Caco-2 (cell line): ENCODE measurements at regions not wholly inside any gene's neighbourhood (a gene's known extent, or its start where the extent isn't known, plus 50 kb on each side); places are given as distances from the start of the nearest gene placed in this dataset.

Source experiments
- BruUV-seq: library from RNA; stranded (reverse); fragments of 400-500 nt; replicated peaks from 2 replicates; lab custom pipeline; 2021; lab: Mats Ljungman, UMichigan
- CTCF ChIA-PET: fragments of 300-600 bp; sonication (Branson Sonifier 250); formaldehyde crosslinking; loops from one replicate; lab custom pipeline; 2022; ENCODE audit warnings: antibody characterized with exemption; lab: Charles Lee
- POLR2A ChIA-PET: fragments of 300-600 bp; sonication (Branson Sonifier 250); formaldehyde crosslinking; loops from one replicate; lab custom pipeline; 2022; ENCODE audit warnings: antibody characterized with exemption; lab: Charles Lee
- DNase-seq, 2 experiments: peaks; one replicate each; pipeline versions ENCODE4 v3.0.0 to v3.0.0-alpha.2; 2020 to 2022
- H3K27me3 ChIP-seq: replicated peaks from 2 replicates; pipeline ENCODE4 v1.6.0; 2011; ENCODE audit warnings: low read length; ENCODE audit not compliant: control insufficient read depth, insufficient read depth
- H3K36me3 ChIP-seq: 2 replicates; pipeline ENCODE4 v1.5.1; 2011; ENCODE audit warnings: low read length; ENCODE audit not compliant: control insufficient read depth, insufficient read depth
- H3K4me1 ChIP-seq: fragments of 250-450 bp; sonication (Bioruptor Pico); 2 replicates; pipeline ENCODE4 v1.5.1; 2020; ENCODE audit warnings: mild to moderate bottlenecking
- H3K4me3 ChIP-seq: 2 replicates; pipeline ENCODE4 v1.5.1; 2011; ENCODE audit warnings: low read depth, mild to moderate bottlenecking, control low read depth, low read length
- H3K9me3 ChIP-seq: fragments of 250-450 bp; sonication (Bioruptor Pico); 2 replicates; pipeline ENCODE4 v1.5.1; 2020; ENCODE audit warnings: mild to moderate bottlenecking, moderate library complexity
- H3K27ac Mint-ChIP-seq: one replicate; pipeline ENCODE4 v1.8.0; 2022; ENCODE audit warnings: mixed read lengths; ENCODE audit not compliant: unreplicated experiment
- H3K27me3 Mint-ChIP-seq: one replicate; pipeline ENCODE4 v1.8.0; 2022; ENCODE audit warnings: mixed read lengths; ENCODE audit not compliant: insufficient read depth, unreplicated experiment
- H3K36me3 Mint-ChIP-seq: one replicate; pipeline ENCODE4 v1.8.0; 2022; ENCODE audit warnings: mild to moderate bottlenecking, mixed read lengths; ENCODE audit not compliant: insufficient read depth, unreplicated experiment
- H3K4me1 Mint-ChIP-seq: one replicate; pipeline ENCODE4 v1.8.0; 2022; ENCODE audit warnings: low read depth, mixed read lengths; ENCODE audit not compliant: unreplicated experiment
- H3K4me3 Mint-ChIP-seq: one replicate; pipeline ENCODE4 v1.8.0; 2022; ENCODE audit warnings: mild to moderate bottlenecking, moderate library complexity, mixed read lengths; ENCODE audit not compliant: unreplicated experiment
- H3K9me3 Mint-ChIP-seq: one replicate; pipeline ENCODE4 v1.8.0; 2022; ENCODE audit warnings: mixed read lengths; ENCODE audit not compliant: unreplicated experiment
- CTCF ChIP-seq, 2 experiments: fragments of 200-600 bp in 1 of 2; IDR thresholded peaks; 1 replicate in 1 of 2; 2 replicates in 1 of 2; pipeline versions ENCODE4 v1.5.1 to v1.8.0; 2011 to 2022; ENCODE audit warnings: antibody characterized with exemption in 1 of 2, control low read depth in 1 of 2, inconsistent platforms in 1 of 2, low read depth in 1 of 2, low read length in 1 of 2, mild to moderate bottlenecking in 1 of 2, moderate library complexity in 1 of 2; ENCODE audit not compliant: insufficient read depth in 1 of 2, severe bottlenecking in 1 of 2, unreplicated experiment in 1 of 2
- intact Hi-C: fragments of 100-400 bp; cut with micrococcal nuclease; formaldehyde crosslinking; loops from one replicate; pipeline ENCODE4 v1.10.0; 2022; ENCODE audit not compliant: unreplicated experiment

GRCh38 chr2:768451-768850, 91.2 kb upstream of the TMEM18 start:
- Histone ChIP-seq H3K36me3 (no peaks in the 10 kb centered on the region), H3K4me3 (no peak overlapping the region), H3K27me3 (no peaks in the 10 kb centered on the region), H3K4me1 (no peaks in the 10 kb centered on the region), H3K9me3 (no peaks in the 10 kb centered on the region)
- intact Hi-C loops = no loop called here
- H3K9me3 Mint-ChIP-seq = no peaks in the 10 kb centered on the region
- no TSS peak for BruUV-seq
- H3K36me3 Mint-ChIP-seq = no peaks in the 10 kb centered on the region
- H3K27me3 Mint-ChIP-seq = peaks cover 4% of the 10 kb centered on the region
- H3K4me1 Mint-ChIP-seq = no peaks in the 10 kb centered on the region
- ChIA-PET CTCF (no interaction called here), POLR2A (no interaction called here)
- TF ChIP-seq CTCF (IDR thresholded peaks at IDR 0.05; ENCODE audit: insufficient read depth in 1 of 2, low read depth in 1 of 2, low read length in 1 of 2, severe bottlenecking in 1 of 2, unreplicated experiment in 1 of 2) = no peak
- H3K4me3 Mint-ChIP-seq = no peak overlapping the region
- H3K27ac Mint-ChIP-seq = no peak overlapping the region
- no peak for DNase-seq

GRCh38 chr2:767944-768343, 90.7 kb upstream of the TMEM18 start:
- BruUV-seq = no TSS peak
- H3K27me3 Mint-ChIP-seq = peaks cover 8% of the 10 kb centered on the region
- no peak for DNase-seq
- Histone ChIP-seq H3K36me3 (no peaks in the 10 kb centered on the region), H3K9me3 (no peaks in the 10 kb centered on the region), H3K27me3 (no peaks in the 10 kb centered on the region), H3K4me3 (no peak overlapping the region), H3K4me1 (no peaks in the 10 kb centered on the region)
- no peak overlapping the region for H3K4me3 Mint-ChIP-seq
- H3K4me1 Mint-ChIP-seq = no peaks in the 10 kb centered on the region
- intact Hi-C loops = no loop called here
- POLR2A ChIA-PET = no interaction called here
- no peak overlapping the region for H3K27ac Mint-ChIP-seq
- H3K36me3 Mint-ChIP-seq = no peaks in the 10 kb centered on the region
- H3K9me3 Mint-ChIP-seq = no peaks in the 10 kb centered on the region
- CTCF ChIA-PET = no interaction called here
- no peak for TF ChIP-seq CTCF (IDR thresholded peaks at IDR 0.05; ENCODE audit: insufficient read depth in 1 of 2, low read depth in 1 of 2, low read length in 1 of 2, severe bottlenecking in 1 of 2, unreplicated experiment in 1 of 2)

- ChIA-PET POLR2A (no interaction called here), CTCF (no interaction called here)
- TF ChIP-seq CTCF (IDR thresholded peaks at IDR 0.05; ENCODE audit: insufficient read depth in 1 of 2, low read depth in 1 of 2, low read length in 1 of 2, severe bottlenecking in 1 of 2, unreplicated experiment in 1 of 2) = no peak
- no peaks in the 10 kb centered on the region for H3K4me1 ChIP-seq
- H3K4me3 ChIP-seq = no peak overlapping the region
- Mint-ChIP-seq H3K27ac (no peak overlapping the region), H3K36me3 (no peaks in the 10 kb centered on the region), H3K4me1 (no peaks in the 10 kb centered on the region), H3K4me3 (no peak overlapping the region), H3K9me3 (no peaks in the 10 kb centered on the region), H3K27me3 (peaks cover 8% of the 10 kb centered on the region)
- no peaks in the 10 kb centered on the region for H3K36me3 ChIP-seq
- no TSS peak for BruUV-seq
- no peaks in the 10 kb centered on the region for H3K27me3 ChIP-seq
- DNase-seq = no peak
- intact Hi-C loops = no loop called here
- no peaks in the 10 kb centered on the region for H3K9me3 ChIP-seq
Observed at GRCh38 chr2:767440-767839, 90.2 kb upstream of the TMEM18 start.
